GM21576 (cell line): ENCODE measurements at regions not wholly inside any gene's neighbourhood (a gene's known extent, or its start where the extent isn't known, plus 50 kb on each side); places are given as distances from the start of the nearest gene placed in this dataset.

Source experiments
- ATAC-seq: cut with Tn5 transposase; IDR thresholded peaks from one replicate; pipeline ENCODE4 v1.9.1; 2021; ENCODE audit warnings: mild to moderate bottlenecking, moderate library complexity; ENCODE audit not compliant: unreplicated experiment

DNA sequence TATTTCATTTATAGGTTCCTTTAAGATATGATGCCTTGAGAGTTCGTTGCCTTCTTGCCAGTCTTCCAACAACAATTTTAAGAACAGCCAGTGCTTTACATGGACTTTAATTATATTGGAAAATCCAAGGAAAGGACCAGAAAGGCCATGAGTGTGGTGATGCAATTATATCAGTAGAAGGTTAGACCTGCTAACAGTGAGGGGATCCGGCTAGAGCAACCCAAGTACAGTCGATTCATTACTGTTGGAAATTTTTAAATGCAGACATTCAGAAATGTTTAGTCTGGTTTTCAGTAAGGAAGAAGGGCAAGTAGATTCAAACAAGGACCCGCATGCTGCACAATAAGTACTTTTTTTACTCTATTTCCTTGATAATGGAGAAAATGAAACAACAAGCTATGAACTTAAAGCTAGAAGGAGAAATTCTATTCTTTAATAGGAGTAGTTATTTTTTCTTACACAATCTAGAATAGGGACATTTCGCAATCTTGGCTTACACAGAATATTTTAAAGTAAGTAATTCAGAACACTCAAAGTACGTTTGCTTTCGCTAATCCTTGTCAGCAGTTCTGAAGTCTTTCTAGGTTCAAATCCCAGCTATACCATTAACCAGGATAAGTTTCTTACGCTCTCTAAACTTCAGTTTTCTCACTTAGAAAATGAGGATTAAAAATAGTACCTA lies 405.5 kb downstream of the MEIS1 start:
- ATAC-seq = no peak

DNA sequence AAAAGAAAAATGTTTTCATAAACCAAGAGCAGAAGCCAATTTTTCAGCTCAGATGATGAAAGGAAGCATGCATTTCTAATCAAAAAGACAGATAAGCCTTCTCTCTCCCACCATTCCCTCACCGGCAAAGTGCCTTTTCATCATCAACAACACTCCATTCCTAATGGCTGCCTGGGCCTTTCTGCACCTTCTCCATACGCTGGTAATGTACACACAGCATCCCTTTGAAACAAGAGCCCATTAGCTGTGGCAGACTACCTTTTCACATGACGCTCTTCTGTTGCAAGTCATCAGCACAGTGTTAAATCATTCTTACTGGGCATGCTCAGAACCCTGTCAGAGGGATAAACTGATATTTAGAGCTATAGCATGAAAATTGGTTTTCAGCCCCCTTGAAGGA lies 408.9 kb downstream of the MEIS1 start:
- no peak for ATAC-seq

DNA sequence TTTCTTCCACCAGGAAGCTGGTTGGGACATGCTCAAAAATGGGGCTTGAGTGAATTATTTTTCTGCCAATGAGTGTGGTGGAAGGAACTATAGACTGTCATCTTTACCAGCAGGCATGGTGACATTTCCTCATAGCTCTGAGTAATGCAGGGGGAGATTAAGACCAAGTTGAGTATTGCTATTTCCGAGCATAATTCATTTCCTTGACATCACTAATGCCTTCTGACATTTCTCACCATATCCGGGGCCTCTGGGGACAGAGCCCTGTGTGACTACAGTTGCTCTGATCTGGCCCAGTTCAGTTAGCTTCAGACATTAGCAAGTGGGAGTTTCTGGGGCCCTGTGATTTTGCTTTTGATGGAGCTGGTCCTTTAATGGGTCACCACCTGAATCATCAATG lies 410.4 kb downstream of the MEIS1 start:
- no peak for ATAC-seq

DNA sequence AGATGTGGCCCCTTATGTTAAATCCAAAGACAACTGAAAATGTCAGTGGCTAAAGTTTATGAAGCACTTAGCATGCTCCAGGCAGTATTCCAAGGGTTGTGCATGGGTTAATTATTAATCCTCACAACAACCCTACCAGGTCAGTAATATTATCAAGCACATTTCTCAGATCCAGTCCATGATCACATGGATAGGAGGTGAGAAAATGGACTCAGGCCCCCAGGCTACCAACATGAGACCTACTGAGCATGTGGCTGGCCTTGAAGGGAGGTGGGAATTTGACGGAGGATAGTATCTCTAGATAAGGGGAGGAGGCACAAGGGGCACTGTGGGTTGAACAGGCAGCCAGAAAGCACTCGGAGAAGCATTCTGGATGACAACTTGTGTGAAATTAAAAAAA lies 412.0 kb downstream of the MEIS1 start:
- ATAC-seq = no peak

- ATAC-seq = no peak
Measured at GRCh38 chr2:66849153-66849755, 414.3 kb downstream of the MEIS1 start.

DNA sequence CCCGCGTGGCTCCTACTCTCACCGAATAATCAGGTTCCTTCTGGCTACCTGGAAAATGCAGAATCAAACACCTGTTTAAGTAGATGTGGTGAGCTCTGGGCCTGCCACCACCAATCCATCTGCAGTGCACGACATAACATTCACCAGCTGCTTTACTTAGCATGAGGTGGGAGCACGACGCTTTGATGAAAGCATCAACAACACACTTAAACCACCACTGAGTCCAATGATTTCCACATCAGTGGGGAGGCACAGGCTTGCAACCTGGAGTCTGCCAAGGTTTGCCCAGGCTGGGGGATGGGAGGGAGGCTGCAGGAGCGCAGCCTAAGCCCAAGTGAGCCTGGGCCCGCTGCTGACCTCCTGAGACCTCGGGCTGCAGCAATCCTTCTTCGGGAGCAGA lies 415.5 kb downstream of the MEIS1 start:
- no peak for ATAC-seq

DNA sequence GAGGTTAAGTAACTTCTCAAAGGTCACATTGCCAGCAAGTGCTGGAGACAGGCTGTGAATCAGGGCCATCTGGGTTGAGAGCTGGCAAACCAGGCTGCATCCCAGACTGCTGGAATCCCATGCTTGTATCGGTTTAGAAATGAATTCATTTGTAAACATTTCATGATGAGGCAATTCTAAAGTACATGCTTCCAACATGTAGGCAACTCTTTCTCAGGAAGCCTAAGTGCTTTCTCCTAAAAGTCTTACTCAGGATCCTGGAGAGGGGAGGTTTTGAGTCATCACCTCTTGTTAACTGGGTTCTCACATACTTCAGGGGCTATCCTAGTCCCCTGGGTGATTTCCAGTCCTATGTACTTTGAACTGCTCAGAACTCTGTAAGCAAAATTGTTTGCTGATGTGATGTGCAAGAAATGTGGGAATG lies 416.5 kb downstream of the MEIS1 start:
- ATAC-seq = no peak

DNA sequence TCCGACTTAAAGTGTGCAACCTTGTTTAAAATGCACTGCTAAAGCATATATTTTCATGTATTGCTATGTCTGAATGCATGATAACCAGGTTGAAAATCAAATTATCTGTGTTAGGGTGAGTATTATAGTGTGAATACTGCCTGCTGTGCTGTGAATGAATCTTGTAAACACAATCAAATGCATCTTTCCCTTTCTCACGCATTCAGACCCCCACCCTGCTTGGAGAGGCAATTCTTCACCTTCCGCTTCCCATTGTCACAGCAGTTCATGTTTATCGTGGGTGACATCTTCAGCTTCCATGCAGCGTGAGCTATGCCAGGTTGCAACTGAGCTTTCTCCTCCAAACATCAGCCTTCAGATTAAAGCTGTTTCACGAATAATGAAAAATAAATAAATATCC lies 418.0 kb downstream of the MEIS1 start:
- ATAC-seq = no peak

DNA sequence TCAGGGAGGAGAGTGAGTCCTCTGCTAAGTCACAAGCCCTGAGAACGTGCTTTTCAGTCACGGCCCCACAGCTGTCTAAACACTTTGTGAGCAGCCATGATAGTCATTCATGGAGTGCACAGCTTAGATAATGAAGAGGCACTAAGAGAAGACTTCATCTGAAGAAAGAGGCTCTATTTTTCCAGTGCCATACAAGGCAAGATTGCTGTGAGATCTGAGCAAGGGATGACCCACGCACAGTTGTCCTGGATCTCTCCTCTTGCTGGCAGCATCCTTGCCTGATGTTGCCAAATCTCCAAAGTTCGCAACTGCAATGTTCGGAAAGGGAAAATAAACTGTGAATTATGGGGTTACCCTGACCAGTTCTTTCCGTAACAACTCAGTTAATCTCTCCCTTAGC lies 418.7 kb downstream of the MEIS1 start:
- no peak for ATAC-seq

GRCh38 chr2:66854298-66854697 lies 419.4 kb downstream of the MEIS1 start:
- no peak for ATAC-seq

GRCh38 chr2:66862885-66863650 lies 428.1 kb downstream of the MEIS1 start:
- ATAC-seq = no peak

GRCh38 chr2:66865161-66865560 lies 430.2 kb downstream of the MEIS1 start:
- ATAC-seq = no peak

GRCh38 chr2:66866331-66867062 lies 431.6 kb downstream of the MEIS1 start:
- no peak for ATAC-seq

GRCh38 chr2:66867063-66867441 lies 432.1 kb downstream of the MEIS1 start:
- no peak for ATAC-seq

- ATAC-seq = no peak
Measured at GRCh38 chr2:66869076-66869475, 434.2 kb downstream of the MEIS1 start.

DNA sequence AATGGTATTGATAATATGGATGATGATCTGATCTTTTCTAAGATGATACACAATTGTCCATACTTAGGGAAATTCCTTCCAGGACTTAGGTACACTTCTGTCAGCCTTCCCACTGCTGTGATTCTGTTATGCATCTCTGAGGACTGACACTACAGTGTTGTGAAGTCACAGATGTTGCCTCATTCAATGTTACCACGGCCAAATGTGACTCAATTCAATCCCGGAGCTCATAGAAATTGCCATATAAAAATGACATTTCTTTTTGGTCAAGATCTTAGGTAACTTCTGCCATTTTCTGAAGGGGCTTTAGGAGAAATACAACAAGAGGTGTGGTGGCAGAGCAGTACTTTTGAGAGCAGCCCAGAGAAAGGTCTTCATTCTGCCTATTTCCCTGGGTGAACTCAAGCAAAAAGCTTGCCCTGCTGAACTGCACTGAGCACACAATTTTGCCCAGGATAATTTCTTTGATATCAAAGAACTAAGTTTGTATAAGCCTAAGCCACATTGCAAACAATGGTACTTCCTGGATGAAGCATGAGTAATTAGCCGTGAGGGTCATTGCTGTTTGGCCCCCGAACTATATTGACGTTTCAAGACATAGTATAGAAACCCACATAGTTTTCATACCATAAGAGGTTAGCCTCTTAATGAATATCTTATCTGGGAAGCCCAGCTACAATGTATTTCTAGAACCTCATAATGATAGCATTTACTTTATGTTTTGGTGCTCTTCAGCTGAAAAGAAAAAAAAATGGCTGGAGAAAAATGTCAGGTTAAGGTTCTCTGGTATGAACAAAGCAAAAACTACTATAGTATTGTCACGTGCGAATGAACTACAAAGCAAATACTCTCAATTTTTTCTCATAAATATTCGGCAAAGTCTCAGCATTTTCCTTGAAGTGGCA lies 437.4 kb downstream of the MEIS1 start:
- ATAC-seq = no peak

DNA sequence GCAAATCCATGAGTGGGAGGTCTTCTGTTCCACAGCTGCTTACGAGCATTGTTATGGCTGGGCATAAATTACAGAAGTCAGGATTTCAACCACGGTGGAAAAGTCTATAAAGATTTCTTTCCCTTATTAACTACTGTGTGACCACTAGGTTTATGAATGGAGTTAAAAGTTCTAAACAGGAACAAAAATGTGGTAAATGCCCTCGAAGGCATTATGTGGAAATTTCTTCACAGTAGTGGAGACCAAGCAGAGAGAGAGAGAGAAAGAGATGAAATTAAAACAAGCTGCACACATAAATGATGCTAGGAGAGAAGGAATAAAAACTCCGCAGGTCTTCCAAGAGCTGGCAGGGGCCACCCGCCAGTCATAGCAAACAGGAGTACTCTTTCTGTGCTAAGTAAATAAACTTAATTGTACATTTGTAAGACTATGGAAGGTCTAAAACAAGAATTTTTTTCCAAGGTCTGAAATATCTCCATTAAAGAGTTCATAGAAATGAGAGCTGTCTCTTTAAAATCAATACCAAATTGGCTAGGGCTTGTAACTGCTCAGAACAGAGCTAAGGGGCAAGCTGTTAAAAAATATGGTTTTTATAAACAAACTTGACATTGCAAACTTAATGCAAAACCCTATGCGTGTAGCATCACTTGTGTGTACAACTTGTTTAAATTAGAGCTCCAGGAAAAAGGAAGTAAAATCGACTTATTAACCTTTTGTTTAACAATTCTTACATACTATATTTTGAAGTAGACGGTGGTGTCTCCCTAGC lies 438.2 kb downstream of the MEIS1 start:
- ATAC-seq = no peak

DNA sequence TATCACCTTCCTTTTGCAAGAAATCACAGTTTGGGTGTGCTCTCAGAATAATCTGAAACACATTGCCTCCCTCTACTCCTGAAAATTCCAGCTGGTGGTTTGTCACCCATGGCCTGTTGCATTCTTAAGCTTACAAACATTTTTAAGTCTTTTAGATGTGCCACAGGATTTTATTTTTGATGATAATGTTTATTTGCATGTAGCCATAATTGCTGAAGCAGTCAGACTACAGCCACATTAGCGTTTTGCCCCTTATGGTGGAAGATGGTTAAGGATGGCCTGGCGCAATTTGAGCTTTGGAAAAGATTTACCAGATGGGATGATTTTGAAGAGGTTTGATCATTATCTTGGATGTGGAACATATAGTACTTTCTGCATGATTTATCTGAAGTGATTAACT lies 439.5 kb downstream of the MEIS1 start:
- ATAC-seq = no peak

GRCh38 chr2:66875941-66876462 lies 441.1 kb downstream of the MEIS1 start:
- ATAC-seq = no peak
